MM.1S (cell line): ENCODE measurements at regions not wholly inside any gene's neighbourhood (a gene's known extent, or its start where the extent isn't known, plus 50 kb on each side); places are given as distances from the start of the nearest gene placed in this dataset.

Experiments
- EZH2 ChIP-seq: fragments of 300-600 bp; sonication (generic); optimal IDR thresholded peaks from 2 replicates; pipeline ENCODE3; 2017; ENCODE audit warnings: low read depth, mild to moderate bottlenecking, antibody characterized with exemption, low read length, mixed read lengths
- EZH2phosphoT487 ChIP-seq: fragments of 300-600 bp; sonication (generic); IDR thresholded peaks from 2 replicates; pipeline ENCODE4 v1.6.1; 2018; ENCODE audit warnings: antibody characterized with exemption, low read length
- TF ChIP-seq, protein P1 (sequence below): fragments of 300-600 bp; sonication (generic); IDR thresholded peaks from 2 replicates; pipeline ENCODE4 v1.5.1; 2016; ENCODE audit warnings: antibody characterized with exemption, low read length, mixed read lengths

GRCh38 chr12:126343321-126343720 lies 1278.1 kb downstream of the AACS start:
- no peak for TF ChIP-seq EZH2
- TF ChIP-seq, protein P1, sequence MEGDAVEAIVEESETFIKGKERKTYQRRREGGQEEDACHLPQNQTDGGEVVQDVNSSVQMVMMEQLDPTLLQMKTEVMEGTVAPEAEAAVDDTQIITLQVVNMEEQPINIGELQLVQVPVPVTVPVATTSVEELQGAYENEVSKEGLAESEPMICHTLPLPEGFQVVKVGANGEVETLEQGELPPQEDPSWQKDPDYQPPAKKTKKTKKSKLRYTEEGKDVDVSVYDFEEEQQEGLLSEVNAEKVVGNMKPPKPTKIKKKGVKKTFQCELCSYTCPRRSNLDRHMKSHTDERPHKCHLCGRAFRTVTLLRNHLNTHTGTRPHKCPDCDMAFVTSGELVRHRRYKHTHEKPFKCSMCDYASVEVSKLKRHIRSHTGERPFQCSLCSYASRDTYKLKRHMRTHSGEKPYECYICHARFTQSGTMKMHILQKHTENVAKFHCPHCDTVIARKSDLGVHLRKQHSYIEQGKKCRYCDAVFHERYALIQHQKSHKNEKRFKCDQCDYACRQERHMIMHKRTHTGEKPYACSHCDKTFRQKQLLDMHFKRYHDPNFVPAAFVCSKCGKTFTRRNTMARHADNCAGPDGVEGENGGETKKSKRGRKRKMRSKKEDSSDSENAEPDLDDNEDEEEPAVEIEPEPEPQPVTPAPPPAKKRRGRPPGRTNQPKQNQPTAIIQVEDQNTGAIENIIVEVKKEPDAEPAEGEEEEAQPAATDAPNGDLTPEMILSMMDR = no peak
- no peak for TF ChIP-seq EZH2phosphoT487
